ENCODE measurements at regions not wholly inside any gene's neighbourhood (a gene's known extent, or its start where the extent isn't known, plus 50 kb on each side); places are given as distances from the start of the nearest gene placed in this dataset.

DNA sequence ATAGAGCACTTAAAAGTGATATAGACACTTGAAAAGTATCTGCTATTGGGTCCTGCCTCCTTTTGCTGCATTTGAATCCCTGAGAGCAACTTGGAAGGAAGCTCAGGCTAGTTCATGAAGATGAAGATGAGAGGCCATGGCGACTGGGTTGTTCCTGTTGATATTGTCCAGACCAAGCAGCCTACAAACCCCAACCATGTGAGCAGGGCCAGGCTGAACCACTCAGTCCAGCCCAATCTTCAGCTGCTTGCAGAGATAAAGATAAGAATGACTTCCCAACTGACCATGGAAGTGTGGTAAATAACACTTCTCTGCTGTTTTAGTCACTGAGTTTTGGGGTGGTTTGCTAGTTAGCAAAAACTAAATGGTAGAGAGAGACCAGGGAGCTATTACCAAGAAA lies 417.6 kb downstream of the SOX11 start:
- TF ChIP-seq, protein P1, sequence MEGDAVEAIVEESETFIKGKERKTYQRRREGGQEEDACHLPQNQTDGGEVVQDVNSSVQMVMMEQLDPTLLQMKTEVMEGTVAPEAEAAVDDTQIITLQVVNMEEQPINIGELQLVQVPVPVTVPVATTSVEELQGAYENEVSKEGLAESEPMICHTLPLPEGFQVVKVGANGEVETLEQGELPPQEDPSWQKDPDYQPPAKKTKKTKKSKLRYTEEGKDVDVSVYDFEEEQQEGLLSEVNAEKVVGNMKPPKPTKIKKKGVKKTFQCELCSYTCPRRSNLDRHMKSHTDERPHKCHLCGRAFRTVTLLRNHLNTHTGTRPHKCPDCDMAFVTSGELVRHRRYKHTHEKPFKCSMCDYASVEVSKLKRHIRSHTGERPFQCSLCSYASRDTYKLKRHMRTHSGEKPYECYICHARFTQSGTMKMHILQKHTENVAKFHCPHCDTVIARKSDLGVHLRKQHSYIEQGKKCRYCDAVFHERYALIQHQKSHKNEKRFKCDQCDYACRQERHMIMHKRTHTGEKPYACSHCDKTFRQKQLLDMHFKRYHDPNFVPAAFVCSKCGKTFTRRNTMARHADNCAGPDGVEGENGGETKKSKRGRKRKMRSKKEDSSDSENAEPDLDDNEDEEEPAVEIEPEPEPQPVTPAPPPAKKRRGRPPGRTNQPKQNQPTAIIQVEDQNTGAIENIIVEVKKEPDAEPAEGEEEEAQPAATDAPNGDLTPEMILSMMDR (conservative IDR thresholded peaks at IDR 0.05; ENCODE audit: low read depth, low read length): no peak
- no peak for DNase-seq (ENCODE audit: low read depth)
- H3K4me3 ChIP-seq (ENCODE audit: low read depth, low read length): no peak overlapping the region

DNA sequence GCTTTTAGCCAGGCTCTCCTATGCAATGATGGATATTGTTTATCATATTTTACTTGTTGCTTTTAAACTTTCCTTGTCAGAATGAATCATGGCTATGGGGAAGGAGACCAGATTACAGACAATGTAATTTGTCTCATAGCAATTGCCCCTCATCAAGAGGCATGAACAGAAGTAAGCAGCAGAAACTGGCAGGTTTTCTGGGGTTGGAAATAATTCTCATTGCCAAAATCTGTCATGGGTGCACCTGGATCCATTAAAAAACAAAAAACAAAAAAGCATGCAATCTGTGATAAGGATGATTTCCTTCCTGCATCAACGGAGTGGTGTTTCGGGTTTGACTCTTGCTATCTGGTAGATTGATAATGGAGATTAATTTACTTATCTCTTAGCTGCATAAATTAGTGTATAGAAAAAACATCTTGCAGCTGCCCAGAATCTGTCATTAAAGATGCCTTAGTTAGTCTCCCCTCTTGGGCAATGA lies 419.6 kb downstream of the SOX11 start:
- no peak overlapping the region for H3K4me3 ChIP-seq (ENCODE audit: low read depth, low read length)
- no peak for DNase-seq (ENCODE audit: low read depth)
- TF ChIP-seq, protein P1 (conservative IDR thresholded peaks at IDR 0.05; ENCODE audit: low read depth, low read length): no peak

DNA sequence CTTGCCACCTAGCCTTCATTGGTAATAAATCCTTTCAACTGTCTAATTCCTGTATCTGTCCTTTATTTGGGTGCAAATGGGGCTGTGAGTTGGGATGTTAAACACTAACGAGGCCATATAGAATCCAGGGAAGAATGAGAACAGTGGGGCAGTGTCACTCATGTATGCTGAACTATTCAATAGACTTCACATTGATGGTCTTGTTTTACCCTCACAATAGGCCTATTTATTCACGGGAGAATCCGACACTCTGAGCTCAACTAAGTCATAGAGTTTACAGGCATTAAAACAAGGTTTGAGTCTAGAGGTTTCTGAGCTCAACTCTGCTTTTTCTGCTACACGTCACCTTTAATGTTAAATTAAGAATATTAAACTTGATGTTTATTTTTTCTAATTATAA lies 421.6 kb downstream of the SOX11 start:
- TF ChIP-seq, protein P1 (conservative IDR thresholded peaks at IDR 0.05; ENCODE audit: low read depth, low read length): no peak
- H3K4me3 ChIP-seq (ENCODE audit: low read depth, low read length): no peak overlapping the region
- no peak for DNase-seq (ENCODE audit: low read depth)

DNA sequence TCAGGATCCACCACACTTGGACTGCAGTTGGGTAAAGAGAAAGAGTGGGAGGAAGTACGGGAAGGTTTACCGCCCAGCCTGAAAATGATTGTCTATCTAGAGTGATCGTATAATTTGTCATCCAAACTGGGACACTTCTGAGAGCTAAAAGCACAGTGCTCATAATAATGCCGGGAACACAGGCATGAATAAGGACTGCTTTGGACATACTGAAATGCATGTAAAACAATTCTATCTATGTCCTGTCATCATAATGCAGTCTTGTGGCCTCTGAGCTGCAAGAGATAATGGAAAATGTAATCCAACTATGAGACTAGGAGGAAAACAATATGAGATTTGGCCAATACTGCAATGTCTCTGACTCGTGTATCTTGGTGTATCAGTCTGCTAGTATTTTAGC lies 435.5 kb downstream of the SOX11 start:
- TF ChIP-seq, protein P1 (conservative IDR thresholded peaks at IDR 0.05; ENCODE audit: low read depth, low read length): no peak
- no peak for DNase-seq (ENCODE audit: low read depth)
- no peak overlapping the region for H3K4me3 ChIP-seq (ENCODE audit: low read depth, low read length)

DNA sequence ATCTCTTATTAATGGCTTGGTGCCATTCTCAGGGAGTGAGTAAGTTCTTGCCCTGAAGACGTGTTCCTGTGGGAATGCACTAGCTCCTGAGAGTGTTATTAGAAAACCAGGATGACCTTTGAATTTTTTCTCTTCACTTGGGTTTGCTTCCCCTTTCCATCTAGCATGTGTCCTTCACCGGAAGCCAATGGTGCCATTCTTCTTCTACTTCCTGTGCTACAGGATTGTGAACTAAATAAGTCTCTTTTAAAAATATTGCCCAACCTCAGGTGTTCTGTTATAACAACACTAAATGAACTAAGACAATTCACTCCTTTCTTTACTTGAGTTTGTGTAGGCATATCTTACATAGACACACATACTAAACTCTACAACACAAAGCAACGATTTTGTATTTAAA lies 447.0 kb downstream of the SOX11 start:
- H3K4me3 ChIP-seq (ENCODE audit: low read depth, low read length): no peak overlapping the region
- no peak for DNase-seq (ENCODE audit: low read depth)
- TF ChIP-seq, protein P1 (conservative IDR thresholded peaks at IDR 0.05; ENCODE audit: low read depth, low read length): no peak

DNA sequence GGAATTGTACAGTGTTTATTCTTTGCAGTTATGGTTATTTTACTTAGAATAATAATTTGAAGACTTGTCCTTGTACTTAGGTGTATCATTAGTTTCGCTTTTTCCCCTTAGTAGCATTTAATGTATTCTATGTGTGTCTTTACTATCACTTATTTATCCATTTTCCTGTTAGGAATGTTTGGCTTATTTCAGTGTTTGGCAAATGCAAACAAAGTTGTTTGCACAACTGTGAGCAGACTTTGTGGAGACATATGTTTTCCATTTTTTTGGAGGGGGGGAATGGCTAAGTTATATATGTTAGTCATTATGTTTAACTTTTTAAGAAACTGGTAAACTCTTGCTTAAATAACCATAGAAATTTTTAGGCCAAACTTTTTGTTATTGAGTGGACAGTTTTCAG lies 447.7 kb downstream of the SOX11 start:
- TF ChIP-seq, protein P1 (conservative IDR thresholded peaks at IDR 0.05; ENCODE audit: low read depth, low read length): no peak
- DNase-seq (ENCODE audit: low read depth): no peak
- no peak overlapping the region for H3K4me3 ChIP-seq (ENCODE audit: low read depth, low read length)

DNA sequence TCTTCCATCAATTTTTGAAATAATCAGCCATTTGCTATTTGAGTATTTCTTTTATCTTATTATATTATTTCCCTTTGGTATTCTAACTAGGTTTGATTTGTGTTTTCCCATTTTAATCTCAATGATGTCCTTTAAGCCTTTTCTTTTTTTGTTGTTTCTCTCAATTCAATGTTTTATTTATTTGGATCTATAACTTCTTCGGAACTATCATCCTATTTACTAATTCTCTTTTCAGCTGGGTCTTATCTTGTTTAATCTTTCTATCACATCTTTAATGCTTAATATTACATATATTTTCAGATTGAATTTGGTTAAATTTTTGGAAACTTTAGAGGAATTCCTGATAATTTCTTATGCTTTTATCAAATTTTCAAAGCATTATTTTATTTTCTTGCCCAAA lies 448.3 kb downstream of the SOX11 start:
- H3K4me3 ChIP-seq (ENCODE audit: low read depth, low read length): no peak overlapping the region
- DNase-seq (ENCODE audit: low read depth): no peak
- TF ChIP-seq, protein P1 (conservative IDR thresholded peaks at IDR 0.05; ENCODE audit: low read depth, low read length): no peak

Measured in choroid plexus epithelial cell (primary cell).